HEK293 (cell line): ENCODE measurements at regions not wholly inside any gene's neighbourhood (a gene's known extent, or its start where the extent isn't known, plus 50 kb on each side); places are given as distances from the start of the nearest gene placed in this dataset.

Experiments used
- CTCF ChIA-PET: fragments of 350-600 bp; formaldehyde crosslinking; extraction: SDS; loops from one replicate; lab custom pipeline; 2021; ENCODE audit warnings: antibody characterized with exemption; lab: Yijun Ruan, JAX
- POLR2A ChIA-PET: fragments of 300-600 bp; formaldehyde crosslinking; extraction: SDS; loops from one replicate; lab custom pipeline; 2020; ENCODE audit warnings: antibody characterized with exemption, inconsistent platforms; lab: Yijun Ruan, JAX
- H3K27ac ChIP-seq: fragments of 200-500 bp; sonication (Bioruptor generic); 2 replicates; pipeline ENCODE4 v1.5.1; 2014; ENCODE audit warnings: low read depth, low read length, control low read depth, inconsistent platforms; ENCODE audit errors: extremely low read depth
- H3K36me3 ChIP-seq, 2 experiments: fragments of 200-500 bp in 1 of 2; sonication (Bioruptor generic) in 1 of 2; 1 replicate in 1 of 2; 2 replicates in 1 of 2; pipeline ENCODE4 v1.5.1; 2014 to 2017; ENCODE audit warnings: inconsistent platforms in 2 of 2, low read length in 2 of 2; ENCODE audit not compliant: control insufficient read depth in 2 of 2, insufficient read depth in 1 of 2
- H3K4me1 ChIP-seq: fragments of 200-500 bp; sonication (Bioruptor generic); 2 replicates; pipeline ENCODE4 v1.5.1; 2014; ENCODE audit warnings: mild to moderate bottlenecking, low read length, inconsistent platforms; ENCODE audit not compliant: control insufficient read depth, insufficient read depth
- H3K4me3 ChIP-seq: 2 replicates; pipeline ENCODE4 v1.5.1; 2011; ENCODE audit warnings: low read depth, mild to moderate bottlenecking, control low read depth, low read length, moderate library complexity
- H3K9me3 ChIP-seq: fragments of 200-500 bp; sonication (Bioruptor generic); 2 replicates; pipeline ENCODE4 v1.5.1; 2014; ENCODE audit warnings: low read depth, low read length, inconsistent platforms; ENCODE audit not compliant: control insufficient read depth, insufficient read depth
- HOXD13 ChIP-seq: sonication (generic); formaldehyde crosslinking; IDR thresholded peaks from 2 replicates; pipeline ENCODE4 v1.8.0; 2022; ENCODE audit warnings: missing genetic modification reagents, borderline replicate concordance
- KLF9 ChIP-seq: fragments of 450-650 bp; formaldehyde crosslinking; IDR thresholded peaks from 2 replicates; pipeline ENCODE4 v1.5.1; 2016; ENCODE audit warnings: missing biosample characterization, missing genetic modification characterization, low read depth
- MYNN ChIP-seq: fragments of 450-650 bp; formaldehyde crosslinking; IDR thresholded peaks from 2 replicates; pipeline ENCODE4 v1.5.1; 2016; ENCODE audit warnings: missing biosample characterization, missing genetic modification characterization, borderline replicate concordance
- RBAK ChIP-seq: fragments of 450-650 bp; formaldehyde crosslinking; IDR thresholded peaks from 2 replicates; pipeline ENCODE4 v1.5.1; 2016; ENCODE audit warnings: missing biosample characterization, missing genetic modification characterization
- SALL2 ChIP-seq: fragments of 450-650 bp; formaldehyde crosslinking; IDR thresholded peaks from 2 replicates; pipeline ENCODE4 v1.5.0; 2017; ENCODE audit warnings: missing biosample characterization, mild to moderate bottlenecking, missing genetic modification characterization, borderline replicate concordance
- SP2 ChIP-seq: fragments of 450-650 bp; formaldehyde crosslinking; IDR thresholded peaks from 2 replicates; pipeline ENCODE4 v1.5.1; 2016; ENCODE audit warnings: missing biosample characterization, missing genetic modification characterization
- SP7 ChIP-seq: fragments of 450-650 bp; formaldehyde crosslinking; IDR thresholded peaks from 2 replicates; pipeline ENCODE4 v1.5.1; 2016; ENCODE audit warnings: missing biosample characterization, missing genetic modification characterization
- ZBTB21 ChIP-seq: fragments of 450-650 bp; formaldehyde crosslinking; IDR thresholded peaks from 2 replicates; pipeline ENCODE4 v1.5.1; 2017; ENCODE audit warnings: missing biosample characterization, missing genetic modification characterization
- ZEB2 ChIP-seq: fragments of 450-650 bp; formaldehyde crosslinking; IDR thresholded peaks from 2 replicates; pipeline ENCODE4 v1.5.1; 2016; ENCODE audit warnings: missing biosample characterization, missing genetic modification characterization
- ZFP41 ChIP-seq: fragments of 450-650 bp; formaldehyde crosslinking; IDR thresholded peaks from 2 replicates; pipeline ENCODE4 v1.5.1; 2016; ENCODE audit warnings: missing biosample characterization, missing genetic modification characterization, borderline replicate concordance
- ZNF121 ChIP-seq: fragments of 450-650 bp; formaldehyde crosslinking; IDR thresholded peaks from 2 replicates; pipeline ENCODE4 v1.5.1; 2016; ENCODE audit warnings: missing biosample characterization, missing genetic modification characterization
- ZNF2 ChIP-seq: fragments of 450-650 bp; formaldehyde crosslinking; IDR thresholded peaks from 2 replicates; pipeline ENCODE4 v1.5.1; 2016; ENCODE audit warnings: missing biosample characterization, missing genetic modification characterization
- ZNF23 ChIP-seq: fragments of 450-650 bp; formaldehyde crosslinking; IDR thresholded peaks from 2 replicates; pipeline ENCODE4 v1.5.1; 2016; ENCODE audit warnings: missing biosample characterization, missing genetic modification characterization, borderline replicate concordance
- ZNF302 ChIP-seq: fragments of 450-650 bp; formaldehyde crosslinking; IDR thresholded peaks from 2 replicates; pipeline ENCODE4 v1.5.1; 2016; ENCODE audit warnings: missing biosample characterization, missing genetic modification characterization, low read depth
- ZNF37A ChIP-seq: fragments of 450-650 bp; IDR thresholded peaks from 2 replicates; pipeline ENCODE4 v1.5.1; 2018; ENCODE audit warnings: missing biosample characterization, missing genetic modification characterization
- ZNF48 ChIP-seq: fragments of 450-650 bp; formaldehyde crosslinking; IDR thresholded peaks from 2 replicates; pipeline ENCODE4 v1.5.1; 2016; ENCODE audit warnings: missing biosample characterization, missing genetic modification characterization
- ZNF530 ChIP-seq: fragments of 450-650 bp; formaldehyde crosslinking; IDR thresholded peaks from 2 replicates; pipeline ENCODE4 v1.5.1; 2016; ENCODE audit warnings: low read depth, missing biosample characterization, missing genetic modification characterization
- ZNF626 ChIP-seq: fragments of 450-650 bp; sonication (Bioruptor Pico); formaldehyde crosslinking; IDR thresholded peaks from 2 replicates; pipeline ENCODE4 v1.5.1; 2018; ENCODE audit warnings: missing biosample characterization, missing genetic modification characterization, inconsistent platforms
- ZNF747 ChIP-seq: fragments of 450-650 bp; formaldehyde crosslinking; IDR thresholded peaks from 2 replicates; pipeline ENCODE4 v1.5.1; 2016; ENCODE audit warnings: missing biosample characterization, missing genetic modification characterization
- ZNF76 ChIP-seq: fragments of 450-650 bp; formaldehyde crosslinking; IDR thresholded peaks from 2 replicates; pipeline ENCODE4; 2016; ENCODE audit warnings: low read depth, missing biosample characterization, missing genetic modification characterization, borderline replicate concordance
- TF ChIP-seq, protein P1 (sequence below): fragments of 450-650 bp; formaldehyde crosslinking; IDR thresholded peaks from 2 replicates; pipeline ENCODE4 v1.5.1; 2016; ENCODE audit warnings: missing biosample characterization, missing genetic modification characterization
- TF ChIP-seq, protein P2 (sequence below): fragments of 450-650 bp; formaldehyde crosslinking; IDR thresholded peaks from 2 replicates; pipeline ENCODE4 v1.5.1; 2016; ENCODE audit warnings: missing biosample characterization, missing genetic modification characterization
- TF ChIP-seq, protein P3 (sequence below): fragments of 450-650 bp; formaldehyde crosslinking; IDR thresholded peaks from 2 replicates; pipeline ENCODE4 v1.5.1; 2016; ENCODE audit warnings: missing biosample characterization, missing genetic modification characterization, low read depth

DNA sequence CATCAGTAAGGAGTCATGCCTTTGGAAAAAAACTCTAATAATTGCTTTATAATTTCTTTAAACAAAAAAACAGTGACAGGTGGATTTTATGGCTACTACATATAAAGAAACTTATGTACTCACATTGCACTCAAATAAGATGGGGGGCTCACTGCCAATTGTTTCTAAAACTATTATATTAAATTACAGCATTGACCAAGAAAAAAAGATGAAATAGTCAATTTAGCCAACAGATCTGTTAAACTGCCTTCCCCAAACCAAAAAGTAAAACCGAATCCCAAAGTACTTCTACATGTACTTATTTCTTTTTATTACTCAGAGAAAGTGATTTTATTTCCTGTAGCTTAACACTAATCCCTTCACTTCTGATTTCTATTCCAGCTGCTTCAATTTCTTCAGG lies 716.8 kb upstream of the SLITRK5 start:
- CTCF ChIA-PET: no interaction called here

DNA sequence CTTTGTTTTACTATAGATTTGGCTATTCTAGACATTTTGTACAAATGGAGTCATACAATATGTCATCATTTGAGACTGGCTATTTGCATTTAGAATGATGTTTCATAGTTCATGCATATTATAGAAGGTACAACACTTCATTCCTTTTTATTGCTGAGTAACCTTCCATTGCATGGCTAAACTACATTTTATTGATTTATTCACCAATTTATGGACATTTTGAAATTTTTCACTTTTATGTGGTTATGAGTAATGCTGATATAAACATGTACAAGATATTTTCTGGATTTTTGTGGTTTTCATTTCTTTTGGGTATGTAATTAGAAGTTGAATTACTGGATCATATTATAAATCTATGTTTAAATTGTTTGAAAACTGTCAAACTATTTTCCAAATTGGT lies 710.3 kb upstream of the SLITRK5 start:
- CTCF ChIA-PET: no interaction called here
- Histone ChIP-seq H3K36me3 (no peaks in the 10 kb centered on the region), H3K9me3 (no peaks in the 10 kb centered on the region), H3K4me3 (no peak overlapping the region)
- TF ChIP-seq, protein P1, sequence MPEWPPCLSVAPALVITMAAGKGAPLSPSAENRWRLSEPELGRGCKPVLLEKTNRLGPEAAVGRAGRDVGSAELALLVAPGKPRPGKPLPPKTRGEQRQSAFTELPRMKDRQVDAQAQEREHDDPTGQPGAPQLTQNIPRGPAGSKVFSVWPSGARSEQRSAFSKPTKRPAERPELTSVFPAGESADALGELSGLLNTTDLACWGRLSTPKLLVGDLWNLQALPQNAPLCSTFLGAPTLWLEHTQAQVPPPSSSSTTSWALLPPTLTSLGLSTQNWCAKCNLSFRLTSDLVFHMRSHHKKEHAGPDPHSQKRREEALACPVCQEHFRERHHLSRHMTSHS: no peak
- TF ChIP-seq, protein P2, sequence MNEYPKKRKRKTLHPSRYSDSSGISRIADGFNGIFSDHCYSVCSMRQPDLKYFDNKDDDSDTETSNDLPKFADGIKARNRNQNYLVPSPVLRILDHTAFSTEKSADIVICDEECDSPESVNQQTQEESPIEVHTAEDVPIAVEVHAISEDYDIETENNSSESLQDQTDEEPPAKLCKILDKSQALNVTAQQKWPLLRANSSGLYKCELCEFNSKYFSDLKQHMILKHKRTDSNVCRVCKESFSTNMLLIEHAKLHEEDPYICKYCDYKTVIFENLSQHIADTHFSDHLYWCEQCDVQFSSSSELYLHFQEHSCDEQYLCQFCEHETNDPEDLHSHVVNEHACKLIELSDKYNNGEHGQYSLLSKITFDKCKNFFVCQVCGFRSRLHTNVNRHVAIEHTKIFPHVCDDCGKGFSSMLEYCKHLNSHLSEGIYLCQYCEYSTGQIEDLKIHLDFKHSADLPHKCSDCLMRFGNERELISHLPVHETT (tag by site-specific recombination): no peak
- TF ChIP-seq ZNF76 (tag by site-specific recombination): no peak
- no peak for TF ChIP-seq ZNF626 (tag by site-specific recombination)
- no peak for TF ChIP-seq ZNF23 (tag by site-specific recombination)
- TF ChIP-seq SP7 (tag by site-specific recombination): no peak
- no peak for TF ChIP-seq HOXD13 (CRISPR knock-in tag)
- TF ChIP-seq SALL2 (tag by site-specific recombination): no peak
- TF ChIP-seq, all 188 proteins: peak for 0
- H3K27ac ChIP-seq: no peak overlapping the region
- H3K4me1 ChIP-seq: no peaks in the 10 kb centered on the region
- POLR2A ChIA-PET: no interaction called here

More for the DNA sequence above, 716.8 kb upstream of the SLITRK5 start:
- no peaks in the 10 kb centered on the region for H3K36me3 ChIP-seq
- TF ChIP-seq ZNF530 (tag by site-specific recombination) (no peak), ZFP41 (tag by site-specific recombination) (no peak), SP2 (tag by site-specific recombination) (no peak), RBAK (tag by site-specific recombination) (no peak), KLF9 (tag by site-specific recombination) (no peak), ZNF2 (no peak), ZNF48 (tag by site-specific recombination) (no peak), ZNF747 (tag by site-specific recombination) (no peak), MYNN (no peak), ZEB2 (no peak), ZNF302 (no peak), ZNF626 (tag by site-specific recombination) (no peak), ZNF23 (tag by site-specific recombination) (no peak), ZNF37A (tag by site-specific recombination) (no peak), ZBTB21 (no peak), ZNF121 (tag by site-specific recombination) (no peak)
- TF ChIP-seq, protein P3, sequence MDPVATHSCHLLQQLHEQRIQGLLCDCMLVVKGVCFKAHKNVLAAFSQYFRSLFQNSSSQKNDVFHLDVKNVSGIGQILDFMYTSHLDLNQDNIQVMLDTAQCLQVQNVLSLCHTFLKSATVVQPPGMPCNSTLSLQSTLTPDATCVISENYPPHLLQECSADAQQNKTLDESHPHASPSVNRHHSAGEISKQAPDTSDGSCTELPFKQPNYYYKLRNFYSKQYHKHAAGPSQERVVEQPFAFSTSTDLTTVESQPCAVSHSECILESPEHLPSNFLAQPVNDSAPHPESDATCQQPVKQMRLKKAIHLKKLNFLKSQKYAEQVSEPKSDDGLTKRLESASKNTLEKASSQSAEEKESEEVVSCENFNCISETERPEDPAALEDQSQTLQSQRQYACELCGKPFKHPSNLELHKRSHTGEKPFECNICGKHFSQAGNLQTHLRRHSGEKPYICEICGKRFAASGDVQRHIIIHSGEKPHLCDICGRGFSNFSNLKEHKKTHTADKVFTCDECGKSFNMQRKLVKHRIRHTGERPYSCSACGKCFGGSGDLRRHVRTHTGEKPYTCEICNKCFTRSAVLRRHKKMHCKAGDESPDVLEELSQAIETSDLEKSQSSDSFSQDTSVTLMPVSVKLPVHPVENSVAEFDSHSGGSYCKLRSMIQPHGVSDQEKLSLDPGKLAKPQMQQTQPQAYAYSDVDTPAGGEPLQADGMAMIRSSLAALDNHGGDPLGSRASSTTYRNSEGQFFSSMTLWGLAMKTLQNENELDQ (tag by site-specific recombination): no peak
- POLR2A ChIA-PET: no interaction called here
- H3K4me1 ChIP-seq: no peaks in the 10 kb centered on the region
- no peak overlapping the region for H3K27ac ChIP-seq
- no peak overlapping the region for H3K4me3 ChIP-seq
- H3K9me3 ChIP-seq: no peaks in the 10 kb centered on the region
